ENCODE measurements at regions not wholly inside any gene's neighbourhood (a gene's known extent, or its start where the extent isn't known, plus 50 kb on each side); places are given as distances from the start of the nearest gene placed in this dataset.

DNA sequence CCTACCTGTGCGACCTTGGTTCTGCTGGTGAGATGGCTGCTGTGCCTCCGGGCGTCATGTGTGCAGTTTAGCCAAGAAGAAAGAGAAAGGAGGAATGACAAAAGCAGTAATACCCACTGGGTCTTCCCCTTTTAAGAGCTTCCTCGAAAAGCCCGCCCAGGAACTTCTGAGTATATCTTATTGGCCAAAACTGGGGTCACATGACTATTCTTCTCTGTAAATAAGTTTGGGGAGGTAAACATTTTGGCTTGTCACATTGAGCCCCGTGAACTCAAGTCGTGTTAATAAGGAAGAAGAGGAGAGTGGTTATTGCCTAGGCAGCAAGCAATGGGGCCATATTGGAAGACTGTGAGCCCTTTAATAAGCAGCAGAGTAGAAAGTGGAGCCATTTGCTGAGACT is 130.4 kb upstream of the ECI2 start:
- Mint-ChIP-seq H3K27ac (ENCODE audit: unreplicated experiment) (no peak overlapping the region), H3K9me3 (ENCODE audit: unreplicated experiment) (peaks cover 5% of the 10 kb centered on the region), H3K4me3 (ENCODE audit: unreplicated experiment) (no peak overlapping the region), H3K4me1 (ENCODE audit: unreplicated experiment) (peaks cover 15% of the 10 kb centered on the region), H3K27me3 (ENCODE audit: unreplicated experiment) (peaks cover 14% of the 10 kb centered on the region), H3K36me3 (ENCODE audit: unreplicated experiment) (no peaks in the 10 kb centered on the region)
- DNase-seq (ENCODE audit: extremely low spot score, unreplicated experiment), result no peak
- TF ChIP-seq, protein P1, sequence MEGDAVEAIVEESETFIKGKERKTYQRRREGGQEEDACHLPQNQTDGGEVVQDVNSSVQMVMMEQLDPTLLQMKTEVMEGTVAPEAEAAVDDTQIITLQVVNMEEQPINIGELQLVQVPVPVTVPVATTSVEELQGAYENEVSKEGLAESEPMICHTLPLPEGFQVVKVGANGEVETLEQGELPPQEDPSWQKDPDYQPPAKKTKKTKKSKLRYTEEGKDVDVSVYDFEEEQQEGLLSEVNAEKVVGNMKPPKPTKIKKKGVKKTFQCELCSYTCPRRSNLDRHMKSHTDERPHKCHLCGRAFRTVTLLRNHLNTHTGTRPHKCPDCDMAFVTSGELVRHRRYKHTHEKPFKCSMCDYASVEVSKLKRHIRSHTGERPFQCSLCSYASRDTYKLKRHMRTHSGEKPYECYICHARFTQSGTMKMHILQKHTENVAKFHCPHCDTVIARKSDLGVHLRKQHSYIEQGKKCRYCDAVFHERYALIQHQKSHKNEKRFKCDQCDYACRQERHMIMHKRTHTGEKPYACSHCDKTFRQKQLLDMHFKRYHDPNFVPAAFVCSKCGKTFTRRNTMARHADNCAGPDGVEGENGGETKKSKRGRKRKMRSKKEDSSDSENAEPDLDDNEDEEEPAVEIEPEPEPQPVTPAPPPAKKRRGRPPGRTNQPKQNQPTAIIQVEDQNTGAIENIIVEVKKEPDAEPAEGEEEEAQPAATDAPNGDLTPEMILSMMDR (IDR thresholded peaks at IDR 0.05), result no peak

DNA sequence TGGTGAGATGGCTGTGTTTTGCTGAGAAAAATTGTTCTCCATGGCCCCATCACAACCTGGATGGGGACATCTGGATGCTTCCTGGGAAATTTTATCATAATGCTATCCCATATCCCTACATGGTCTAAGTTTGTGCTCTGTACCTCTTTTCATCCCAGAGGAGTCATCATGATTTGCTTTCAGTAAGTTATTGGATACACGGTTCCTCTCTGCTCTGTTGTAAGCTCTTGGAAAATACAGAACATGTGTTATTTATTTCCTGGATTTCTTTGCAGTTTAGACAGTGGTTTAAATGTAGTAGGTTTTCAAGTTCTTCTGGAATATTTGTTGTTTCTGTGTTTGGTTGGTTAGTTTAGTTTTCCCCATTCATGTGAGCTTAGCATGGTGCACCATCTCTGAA is 129.2 kb upstream of the ECI2 start:
- H3K4me1 Mint-ChIP-seq (ENCODE audit: unreplicated experiment), result peaks cover 16% of the 10 kb centered on the region
- no peak for DNase-seq (ENCODE audit: extremely low spot score, unreplicated experiment)
- peaks cover 13% of the 10 kb centered on the region for H3K27me3 Mint-ChIP-seq (ENCODE audit: unreplicated experiment)
- TF ChIP-seq, protein P1 (IDR thresholded peaks at IDR 0.05), result no peak
- H3K9me3 Mint-ChIP-seq (ENCODE audit: unreplicated experiment), result peaks cover 5% of the 10 kb centered on the region
- no peak overlapping the region for H3K4me3 Mint-ChIP-seq (ENCODE audit: unreplicated experiment)
- no peak overlapping the region for H3K27ac Mint-ChIP-seq (ENCODE audit: unreplicated experiment)
- H3K36me3 Mint-ChIP-seq (ENCODE audit: unreplicated experiment), result no peaks in the 10 kb centered on the region

DNA sequence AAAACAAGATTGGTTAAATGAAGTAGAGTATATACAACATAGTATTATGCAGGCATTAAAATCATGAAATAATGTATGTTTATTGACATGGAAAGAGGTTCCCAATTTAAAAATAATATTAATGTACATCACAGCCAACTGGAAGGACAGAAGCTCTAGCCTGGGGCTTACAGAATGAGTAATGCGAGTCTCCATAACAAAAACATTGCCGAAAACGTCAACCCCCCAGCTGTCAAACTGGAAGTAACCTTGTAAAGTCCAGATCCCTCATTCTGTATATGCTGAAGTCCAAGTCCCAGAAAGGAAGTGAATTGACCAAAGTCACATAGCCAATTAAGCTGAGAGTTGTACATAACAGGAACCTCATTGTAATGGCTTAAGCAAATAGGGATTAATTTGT is 128.7 kb upstream of the ECI2 start:
- TF ChIP-seq, protein P1 (IDR thresholded peaks at IDR 0.05), result no peak
- DNase-seq (ENCODE audit: extremely low spot score, unreplicated experiment), result no peak
- Mint-ChIP-seq H3K27me3 (ENCODE audit: unreplicated experiment) (peaks cover 12% of the 10 kb centered on the region), H3K9me3 (ENCODE audit: unreplicated experiment) (peaks cover 5% of the 10 kb centered on the region), H3K27ac (ENCODE audit: unreplicated experiment) (no peak overlapping the region), H3K4me1 (ENCODE audit: unreplicated experiment) (peaks cover 16% of the 10 kb centered on the region), H3K36me3 (ENCODE audit: unreplicated experiment) (no peaks in the 10 kb centered on the region), H3K4me3 (ENCODE audit: unreplicated experiment) (no peak overlapping the region)

DNA sequence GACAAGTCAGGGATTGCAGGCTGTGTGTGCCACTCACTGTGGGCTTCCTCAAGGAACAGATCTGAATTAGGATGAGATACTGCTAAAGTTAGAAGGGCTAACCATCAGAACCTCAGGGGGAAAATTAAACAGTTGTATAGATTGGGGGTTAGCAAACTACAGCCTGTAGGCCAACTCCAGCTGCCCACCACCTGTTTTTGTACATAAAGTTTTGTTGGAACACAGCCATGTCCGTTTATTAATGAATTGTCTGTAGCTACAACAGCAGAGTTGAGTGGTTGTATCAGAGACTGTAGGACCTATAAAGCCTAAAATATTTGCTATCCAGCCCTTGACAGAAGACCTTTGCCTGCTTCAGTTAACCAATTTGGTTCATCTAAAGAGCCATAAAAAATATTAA is 127.2 kb upstream of the ECI2 start:
- H3K36me3 Mint-ChIP-seq (ENCODE audit: unreplicated experiment), result no peaks in the 10 kb centered on the region
- no peak for DNase-seq (ENCODE audit: extremely low spot score, unreplicated experiment)

DNA sequence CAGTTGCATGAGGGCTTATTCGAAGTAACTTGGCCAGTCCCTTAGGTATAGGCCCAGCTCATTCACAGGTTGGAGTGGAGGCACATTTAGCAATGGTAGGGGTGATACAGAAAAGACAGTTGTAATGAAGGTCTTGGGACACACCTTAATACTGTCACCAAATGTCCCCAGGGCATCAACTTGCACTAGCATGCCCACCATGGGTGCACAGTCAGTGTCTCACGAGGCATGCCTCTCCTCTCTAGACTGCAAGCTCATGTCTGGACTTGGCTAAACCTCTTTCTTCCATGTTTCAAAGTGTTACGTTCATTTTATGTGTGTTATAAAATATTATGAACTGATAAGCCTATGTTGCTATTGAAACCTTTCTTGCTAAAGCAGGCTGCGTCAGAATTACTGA is 124.0 kb upstream of the ECI2 start:
- Mint-ChIP-seq H3K27ac (ENCODE audit: unreplicated experiment) (no peak overlapping the region), H3K36me3 (ENCODE audit: unreplicated experiment) (no peaks in the 10 kb centered on the region), H3K9me3 (ENCODE audit: unreplicated experiment) (no peaks in the 10 kb centered on the region), H3K27me3 (ENCODE audit: unreplicated experiment) (no peaks in the 10 kb centered on the region), H3K4me1 (ENCODE audit: unreplicated experiment) (peaks cover 11% of the 10 kb centered on the region), H3K4me3 (ENCODE audit: unreplicated experiment) (no peak overlapping the region)
- TF ChIP-seq, protein P1 (IDR thresholded peaks at IDR 0.05), result no peak
- DNase-seq (ENCODE audit: extremely low spot score, unreplicated experiment), result no peak

More for the DNA sequence above, 127.2 kb upstream of the ECI2 start:
- H3K4me3 Mint-ChIP-seq (ENCODE audit: unreplicated experiment), result no peak overlapping the region
- H3K4me1 Mint-ChIP-seq (ENCODE audit: unreplicated experiment), result peaks cover 16% of the 10 kb centered on the region
- no peak overlapping the region for H3K27ac Mint-ChIP-seq (ENCODE audit: unreplicated experiment)
- H3K27me3 Mint-ChIP-seq (ENCODE audit: unreplicated experiment), result peaks cover 10% of the 10 kb centered on the region
- TF ChIP-seq, protein P1 (IDR thresholded peaks at IDR 0.05), result no peak
- H3K9me3 Mint-ChIP-seq (ENCODE audit: unreplicated experiment), result no peaks in the 10 kb centered on the region
